Fibroblast of lung (primary cell): ENCODE measurements at regions not wholly inside any gene's neighbourhood (a gene's known extent, or its start where the extent isn't known, plus 50 kb on each side); places are given as distances from the start of the nearest gene placed in this dataset.

Experiments used
- EZH2 ChIP-seq: IDR thresholded peaks from 2 replicates; pipeline ENCODE4 v1.5.1; 2012; ENCODE audit warnings: low read length, control low read depth, mild to moderate bottlenecking; ENCODE audit errors: missing control alignments
- TF ChIP-seq, protein P1 (sequence below), 2 donors: IDR thresholded peaks in 1 of 2; conservative IDR thresholded peaks in 1 of 2; 1 replicate in 1 of 2; 2 replicates in 1 of 2; pipeline ENCODE4 v1.5.1; 2011 to 2012; ENCODE audit warnings: low read length in 2 of 2, control low read depth in 1 of 2, inconsistent platforms in 1 of 2, low read depth in 1 of 2, mild to moderate bottlenecking in 1 of 2

DNA sequence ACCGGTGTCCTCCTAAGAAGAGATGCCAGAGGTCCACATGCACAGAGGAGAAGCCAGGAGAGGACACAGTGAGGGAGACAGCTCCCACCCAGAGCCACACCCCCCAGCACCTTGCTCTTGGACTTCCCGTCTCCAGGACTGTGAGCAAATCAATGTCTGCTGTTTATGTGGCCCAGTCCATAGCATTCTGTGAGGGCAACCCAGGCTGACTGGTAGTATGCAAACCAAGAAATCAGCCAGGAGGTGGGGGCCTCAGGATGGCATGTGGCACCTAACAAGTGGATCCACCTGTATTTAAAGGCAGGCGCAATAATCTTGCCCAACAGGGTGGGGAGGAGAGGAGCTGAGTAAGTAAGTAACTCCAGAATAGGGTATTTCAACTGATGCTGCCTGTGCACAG, 136.4 kb downstream of the BRD1 start:
- TF ChIP-seq, protein P1, sequence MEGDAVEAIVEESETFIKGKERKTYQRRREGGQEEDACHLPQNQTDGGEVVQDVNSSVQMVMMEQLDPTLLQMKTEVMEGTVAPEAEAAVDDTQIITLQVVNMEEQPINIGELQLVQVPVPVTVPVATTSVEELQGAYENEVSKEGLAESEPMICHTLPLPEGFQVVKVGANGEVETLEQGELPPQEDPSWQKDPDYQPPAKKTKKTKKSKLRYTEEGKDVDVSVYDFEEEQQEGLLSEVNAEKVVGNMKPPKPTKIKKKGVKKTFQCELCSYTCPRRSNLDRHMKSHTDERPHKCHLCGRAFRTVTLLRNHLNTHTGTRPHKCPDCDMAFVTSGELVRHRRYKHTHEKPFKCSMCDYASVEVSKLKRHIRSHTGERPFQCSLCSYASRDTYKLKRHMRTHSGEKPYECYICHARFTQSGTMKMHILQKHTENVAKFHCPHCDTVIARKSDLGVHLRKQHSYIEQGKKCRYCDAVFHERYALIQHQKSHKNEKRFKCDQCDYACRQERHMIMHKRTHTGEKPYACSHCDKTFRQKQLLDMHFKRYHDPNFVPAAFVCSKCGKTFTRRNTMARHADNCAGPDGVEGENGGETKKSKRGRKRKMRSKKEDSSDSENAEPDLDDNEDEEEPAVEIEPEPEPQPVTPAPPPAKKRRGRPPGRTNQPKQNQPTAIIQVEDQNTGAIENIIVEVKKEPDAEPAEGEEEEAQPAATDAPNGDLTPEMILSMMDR (conservative IDR thresholded peaks at IDR 0.05 in 1 of 2, IDR thresholded peaks at IDR 0.05 in 1 of 2; ENCODE audit: low read depth in 1 of 2, low read length in 2 of 2) = no peak
- no peak for TF ChIP-seq EZH2
